HG03469 (cell line): ENCODE measurements at regions not wholly inside any gene's neighbourhood (a gene's known extent, or its start where the extent isn't known, plus 50 kb on each side); places are given as distances from the start of the nearest gene placed in this dataset.

Experiments
- ATAC-seq: cut with Tn5 transposase; IDR thresholded peaks from one replicate; pipeline ENCODE4 v1.9.1; 2021; ENCODE audit warnings: mild to moderate bottlenecking, moderate library complexity, moderate number of reproducible peaks; ENCODE audit not compliant: unreplicated experiment

- no peak for ATAC-seq
These were observed 81.0 kb downstream of the QPCT start for GRCh38 chr2:37425408-37425807.

GRCh38 chr2:37427241-37427640 is 82.8 kb downstream of the QPCT start:
- no peak for ATAC-seq

- ATAC-seq, result no peak
These were observed 91.9 kb downstream of the QPCT start for GRCh38 chr2:37436323-37436722.

- ATAC-seq, result no peak
These were observed 94.8 kb downstream of the QPCT start for GRCh38 chr2:37439131-37439642.

GRCh38 chr2:37441055-37441454 is 96.6 kb downstream of the QPCT start:
- ATAC-seq, result no peak

- ATAC-seq, result no peak
These were observed 98.7 kb downstream of the QPCT start for GRCh38 chr2:37443082-37443481.

GRCh38 chr2:37447446-37447845 is 103.0 kb downstream of the QPCT start:
- ATAC-seq, result no peak

- no peak for ATAC-seq
These were observed 104.1 kb downstream of the QPCT start for GRCh38 chr2:37448342-37449120.

GRCh38 chr2:37449761-37450296 is 105.4 kb downstream of the QPCT start:
- no peak for ATAC-seq

GRCh38 chr2:37453027-37453426 is 108.6 kb downstream of the QPCT start:
- no peak for ATAC-seq

- ATAC-seq, result no peak
These were observed 110.7 kb downstream of the QPCT start for GRCh38 chr2:37454851-37455762.

GRCh38 chr2:37456479-37456878 is 112.0 kb downstream of the QPCT start:
- no peak for ATAC-seq

- ATAC-seq, result no peak
These were observed 113.0 kb downstream of the QPCT start for GRCh38 chr2:37457401-37457901.

- no peak for ATAC-seq
These were observed 113.7 kb downstream of the QPCT start for GRCh38 chr2:37458133-37458532.

GRCh38 chr2:37459095-37459981 is 114.9 kb downstream of the QPCT start:
- no peak for ATAC-seq

GRCh38 chr2:37460896-37461229 is 116.4 kb downstream of the QPCT start:
- no peak for ATAC-seq

- no peak for ATAC-seq
These were observed 119.6 kb downstream of the QPCT start for GRCh38 chr2:37464067-37464466.

- no peak for ATAC-seq
These were observed 122.2 kb downstream of the QPCT start for GRCh38 chr2:37466533-37467222.

GRCh38 chr2:37468170-37468569 is 123.7 kb downstream of the QPCT start:
- no peak for ATAC-seq

GRCh38 chr2:37469126-37469525 is 124.7 kb downstream of the QPCT start:
- ATAC-seq, result no peak
